Liver (tissue), 8 donors: ENCODE measurements at regions not wholly inside any gene's neighbourhood (a gene's known extent, or its start where the extent isn't known, plus 50 kb on each side); places are given as distances from the start of the nearest gene placed in this dataset.

Source experiments
- DNase-seq: peaks from one replicate; pipeline ENCODE4 v3.0.0-alpha.2; 2017; ENCODE audit warnings: low spot score
- H3K27ac ChIP-seq, 2 donors: one replicate each; pipeline ENCODE4 v1.7.0; 2013; ENCODE audit warnings: inconsistent platforms in 2 of 2, low read length in 2 of 2, control low read depth in 1 of 2, low read depth in 1 of 2, mild to moderate bottlenecking in 1 of 2
- H3K27me3 ChIP-seq, 4 donors: one replicate each; pipeline versions ENCODE4 v1.6.1 to v1.7.0; 2013; ENCODE audit warnings: low read length in 3 of 4, inconsistent platforms in 1 of 4, mild to moderate bottlenecking in 1 of 4, moderate library complexity in 1 of 4; ENCODE audit not compliant: control insufficient read depth in 4 of 4, insufficient read depth in 4 of 4
- H3K36me3 ChIP-seq, 4 donors: one replicate each; pipeline versions ENCODE4 v1.6.1 to v1.7.0; 2013; ENCODE audit warnings: low read length in 3 of 4, mild to moderate bottlenecking in 3 of 4, low read depth in 1 of 4, moderate library complexity in 1 of 4; ENCODE audit not compliant: control insufficient read depth in 4 of 4, insufficient read depth in 3 of 4
- H3K4me1 ChIP-seq, 4 donors: one replicate each; pipeline versions ENCODE4 v1.6.1 to v1.7.0; 2013; ENCODE audit warnings: low read length in 3 of 4, mild to moderate bottlenecking in 3 of 4, moderate library complexity in 1 of 4; ENCODE audit not compliant: control insufficient read depth in 4 of 4, insufficient read depth in 4 of 4
- H3K4me3 ChIP-seq, 3 donors: one replicate each; pipeline versions ENCODE4 v1.6.1 to v1.7.0; 2013; ENCODE audit warnings: low read length in 3 of 3, control low read depth in 1 of 3, low read depth in 1 of 3, mild to moderate bottlenecking in 1 of 3
- H3K9ac ChIP-seq, 2 donors: one replicate each; pipeline ENCODE4 v1.7.0; 2013; ENCODE audit warnings: low read length in 2 of 2, mild to moderate bottlenecking in 2 of 2, moderate library complexity in 2 of 2, control low read depth in 1 of 2, low read depth in 1 of 2
- H3K9me3 ChIP-seq, 4 donors: one replicate each; pipeline versions ENCODE4 v1.6.1 to v1.7.0; 2013; ENCODE audit warnings: low read length in 3 of 4; ENCODE audit not compliant: control insufficient read depth in 4 of 4
- EGR1 ChIP-seq, 2 donors: IDR thresholded peaks; 2 replicates each; pipeline ENCODE4 v1.6.1; 2016 to 2018; ENCODE audit warnings: antibody characterized with exemption in 2 of 2, low read depth in 2 of 2
- FOXA1 ChIP-seq: IDR thresholded peaks from 2 replicates; pipeline ENCODE4 v1.6.1; 2016; ENCODE audit warnings: antibody characterized with exemption
- HNF4A ChIP-seq, 2 donors: conservative IDR thresholded peaks; 2 replicates each; pipeline ENCODE4 v1.6.1; 2016; ENCODE audit warnings: antibody characterized with exemption in 2 of 2, mild to moderate bottlenecking in 2 of 2
- HNF4G ChIP-seq: IDR thresholded peaks from 2 replicates; pipeline ENCODE4 v1.6.1; 2016; ENCODE audit warnings: antibody characterized with exemption
- JUND ChIP-seq, 2 donors: IDR thresholded peaks; 2 replicates each; pipeline ENCODE4 v1.6.1; 2016; ENCODE audit warnings: antibody characterized with exemption in 2 of 2
- NR2F2 ChIP-seq: IDR thresholded peaks from 2 replicates; pipeline ENCODE4 v1.6.1; 2016; ENCODE audit warnings: antibody characterized with exemption
- RAD21 ChIP-seq, 2 donors: IDR thresholded peaks; 2 replicates each; pipeline ENCODE4 v1.6.1; 2016; ENCODE audit warnings: antibody characterized with exemption in 2 of 2, mild to moderate bottlenecking in 2 of 2
- SP1 ChIP-seq: IDR thresholded peaks from 2 replicates; pipeline ENCODE4 v1.6.1; 2018; ENCODE audit warnings: antibody characterized with exemption, mild to moderate bottlenecking
- YY1 ChIP-seq: IDR thresholded peaks from 2 replicates; pipeline ENCODE4 v1.6.1; 2016; ENCODE audit warnings: antibody characterized with exemption, mild to moderate bottlenecking
- WGBS: extraction: QIAGEN DNeasy Blood & Tissue Kit; methylation state at CpG from one replicate; pipeline ENCODE4 v1.1.7; 2013; 5-methylcytosine and 5-hydroxymethylcytosine counted together
- TF ChIP-seq, protein P1 (sequence below): IDR thresholded peaks from 2 replicates; pipeline ENCODE4 v1.6.1; 2016; ENCODE audit warnings: antibody characterized with exemption
- TF ChIP-seq, protein P2 (sequence below): IDR thresholded peaks from 2 replicates; pipeline ENCODE4 v1.6.1; 2016; ENCODE audit warnings: antibody characterized with exemption
- TF ChIP-seq, protein P3 (sequence below): fragments of 150-350 bp; IDR thresholded peaks from 2 replicates; pipeline ENCODE4 v1.5.1; 2017; ENCODE audit warnings: improper control_type of control experiment, low read depth, low read length; ENCODE audit not compliant: missing input control
- donor health status: healthy.
- donor health status: healthy.
- donor health status: healthy.
- donor health status: healthy.
- donor health status: healthy.

GRCh38 chr6:14460556-14460955, 343.0 kb downstream of the CD83 start:
- no peaks in the 10 kb centered on the region for H3K4me1 ChIP-seq
- no peak overlapping the region for H3K27ac ChIP-seq
- H3K27me3 ChIP-seq = no peaks in the 10 kb centered on the region
- no peak for DNase-seq
- no peaks in the 10 kb centered on the region for H3K36me3 ChIP-seq
- H3K9ac ChIP-seq = no peak overlapping the region
- TF ChIP-seq, protein P1, sequence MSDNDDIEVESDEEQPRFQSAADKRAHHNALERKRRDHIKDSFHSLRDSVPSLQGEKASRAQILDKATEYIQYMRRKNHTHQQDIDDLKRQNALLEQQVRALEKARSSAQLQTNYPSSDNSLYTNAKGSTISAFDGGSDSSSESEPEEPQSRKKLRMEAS = no peak
- TF ChIP-seq HNF4A (conservative IDR thresholded peaks at IDR 0.05) (no peak), RAD21 (IDR thresholded peaks at IDR 0.05) (no peak)
- no peaks in the 10 kb centered on the region for H3K9me3 ChIP-seq
- no peak overlapping the region for H3K4me3 ChIP-seq

DNA sequence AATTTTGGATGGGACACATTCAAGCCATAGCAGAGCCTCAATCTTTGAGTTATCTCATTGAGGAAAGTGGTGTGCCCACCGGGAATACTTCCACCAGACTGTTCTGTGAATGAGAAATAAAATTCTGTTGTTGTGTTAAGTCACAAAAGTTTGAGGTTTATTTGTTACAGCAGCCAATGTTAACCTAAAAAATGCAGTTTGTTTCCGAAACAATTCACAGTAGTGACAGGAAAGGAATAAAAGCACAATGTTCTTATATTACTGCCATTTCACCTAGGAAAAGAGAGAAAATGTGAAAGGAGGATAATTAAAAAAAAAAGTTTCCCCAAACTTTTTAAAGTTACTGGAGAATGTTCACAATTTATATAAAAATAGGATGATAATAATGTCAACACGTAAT, 344.6 kb downstream of the CD83 start:
- Histone ChIP-seq H3K9ac (no peak overlapping the region), H3K27ac (no peak overlapping the region), H3K4me3 (no peak overlapping the region), H3K36me3 (no peaks in the 10 kb centered on the region), H3K27me3 (no peaks in the 10 kb centered on the region), H3K9me3 (no peaks in the 10 kb centered on the region), H3K4me1 (no peaks in the 10 kb centered on the region)
- WGBS = 90% methylated on average over 3 of the region's 3 CpGs
- no peak for DNase-seq
- TF ChIP-seq SP1 (no peak), JUND (IDR thresholded peaks at IDR 0.05) (no peak), HNF4G (no peak), YY1 (no peak), FOXA1 (no peak), EGR1 (IDR thresholded peaks at IDR 0.05; ENCODE audit: low read depth in 2 of 2) (no peak)
- TF ChIP-seq, protein P1 = no peak
- TF ChIP-seq, protein P2, sequence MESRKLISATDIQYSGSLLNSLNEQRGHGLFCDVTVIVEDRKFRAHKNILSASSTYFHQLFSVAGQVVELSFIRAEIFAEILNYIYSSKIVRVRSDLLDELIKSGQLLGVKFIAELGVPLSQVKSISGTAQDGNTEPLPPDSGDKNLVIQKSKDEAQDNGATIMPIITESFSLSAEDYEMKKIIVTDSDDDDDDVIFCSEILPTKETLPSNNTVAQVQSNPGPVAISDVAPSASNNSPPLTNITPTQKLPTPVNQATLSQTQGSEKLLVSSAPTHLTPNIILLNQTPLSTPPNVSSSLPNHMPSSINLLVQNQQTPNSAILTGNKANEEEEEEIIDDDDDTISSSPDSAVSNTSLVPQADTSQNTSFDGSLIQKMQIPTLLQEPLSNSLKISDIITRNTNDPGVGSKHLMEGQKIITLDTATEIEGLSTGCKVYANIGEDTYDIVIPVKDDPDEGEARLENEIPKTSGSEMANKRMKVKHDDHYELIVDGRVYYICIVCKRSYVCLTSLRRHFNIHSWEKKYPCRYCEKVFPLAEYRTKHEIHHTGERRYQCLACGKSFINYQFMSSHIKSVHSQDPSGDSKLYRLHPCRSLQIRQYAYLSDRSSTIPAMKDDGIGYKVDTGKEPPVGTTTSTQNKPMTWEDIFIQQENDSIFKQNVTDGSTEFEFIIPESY = no peak

GRCh38 chr6:14462566-14462965, 345.0 kb downstream of the CD83 start:
- DNase-seq = no peak

More at GRCh38 chr6:14462566-14462965, 345.0 kb downstream of the CD83 start:
- Histone ChIP-seq H3K27me3 (no peaks in the 10 kb centered on the region), H3K27ac (no peak overlapping the region), H3K9ac (no peak overlapping the region), H3K9me3 (no peaks in the 10 kb centered on the region), H3K4me3 (no peak overlapping the region), H3K4me1 (no peaks in the 10 kb centered on the region), H3K36me3 (no peaks in the 10 kb centered on the region)
- WGBS = 92% methylated on average over 2 of the region's 2 CpGs
- TF ChIP-seq, protein P1 = no peak
- TF ChIP-seq, protein P3, sequence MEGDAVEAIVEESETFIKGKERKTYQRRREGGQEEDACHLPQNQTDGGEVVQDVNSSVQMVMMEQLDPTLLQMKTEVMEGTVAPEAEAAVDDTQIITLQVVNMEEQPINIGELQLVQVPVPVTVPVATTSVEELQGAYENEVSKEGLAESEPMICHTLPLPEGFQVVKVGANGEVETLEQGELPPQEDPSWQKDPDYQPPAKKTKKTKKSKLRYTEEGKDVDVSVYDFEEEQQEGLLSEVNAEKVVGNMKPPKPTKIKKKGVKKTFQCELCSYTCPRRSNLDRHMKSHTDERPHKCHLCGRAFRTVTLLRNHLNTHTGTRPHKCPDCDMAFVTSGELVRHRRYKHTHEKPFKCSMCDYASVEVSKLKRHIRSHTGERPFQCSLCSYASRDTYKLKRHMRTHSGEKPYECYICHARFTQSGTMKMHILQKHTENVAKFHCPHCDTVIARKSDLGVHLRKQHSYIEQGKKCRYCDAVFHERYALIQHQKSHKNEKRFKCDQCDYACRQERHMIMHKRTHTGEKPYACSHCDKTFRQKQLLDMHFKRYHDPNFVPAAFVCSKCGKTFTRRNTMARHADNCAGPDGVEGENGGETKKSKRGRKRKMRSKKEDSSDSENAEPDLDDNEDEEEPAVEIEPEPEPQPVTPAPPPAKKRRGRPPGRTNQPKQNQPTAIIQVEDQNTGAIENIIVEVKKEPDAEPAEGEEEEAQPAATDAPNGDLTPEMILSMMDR = no peak
- TF ChIP-seq NR2F2 = no peak
